HG03280 (cell line): ENCODE measurements at regions not wholly inside any gene's neighbourhood (a gene's known extent, or its start where the extent isn't known, plus 50 kb on each side); places are given as distances from the start of the nearest gene placed in this dataset.
"Not testable (repeated sequence)": the region's sequence is repeated elsewhere in the genome, so short reads cannot be mapped to it uniquely, and the experiment has no call there.

Source experiments
- ATAC-seq: cut with Tn5 transposase; IDR thresholded peaks from one replicate; pipeline ENCODE4 v1.9.1; 2021; ENCODE audit warnings: mild to moderate bottlenecking, moderate library complexity; ENCODE audit not compliant: unreplicated experiment

GRCh38 chr10:81534991-81535390 is 340.0 kb upstream of the NRG3 start:
- ATAC-seq, result no peak

GRCh38 chr10:81541517-81541916 is 333.5 kb upstream of the NRG3 start:
- ATAC-seq, result no peak

- no peak for ATAC-seq
Observed at GRCh38 chr10:81546243-81546642, 328.8 kb upstream of the NRG3 start.

- ATAC-seq, result no peak
Observed at GRCh38 chr10:81548160-81548559, 326.8 kb upstream of the NRG3 start.

- no peak for ATAC-seq
Observed at GRCh38 chr10:81564143-81564542, 310.9 kb upstream of the NRG3 start.

- no peak for ATAC-seq
Observed at GRCh38 chr10:81569488-81569887, 305.5 kb upstream of the NRG3 start.

GRCh38 chr10:81570349-81570748 is 304.6 kb upstream of the NRG3 start:
- no peak for ATAC-seq

GRCh38 chr10:81570878-81571794 is 303.9 kb upstream of the NRG3 start:
- ATAC-seq, result no peak

GRCh38 chr10:81575036-81575435 is 300.0 kb upstream of the NRG3 start:
- no peak for ATAC-seq

GRCh38 chr10:81576336-81576735 is 298.7 kb upstream of the NRG3 start:
- no peak for ATAC-seq

GRCh38 chr10:81594991-81595390 is 280.0 kb upstream of the NRG3 start:
- no peak for ATAC-seq

- no peak for ATAC-seq
Observed at GRCh38 chr10:81600185-81600584, 274.8 kb upstream of the NRG3 start.

- no peak for ATAC-seq
Observed at GRCh38 chr10:81603106-81603620, 271.8 kb upstream of the NRG3 start.

- not testable (repeated sequence) for ATAC-seq
Observed at GRCh38 chr10:81644485-81644884, 230.5 kb upstream of the NRG3 start.

GRCh38 chr10:81655986-81656385 is 219.0 kb upstream of the NRG3 start:
- ATAC-seq, result no peak

GRCh38 chr10:81662837-81663236 is 212.2 kb upstream of the NRG3 start:
- ATAC-seq, result no peak

- ATAC-seq, result not testable (repeated sequence)
Observed at GRCh38 chr10:81664800-81665199, 210.2 kb upstream of the NRG3 start.

GRCh38 chr10:81674941-81675340 is 200.1 kb upstream of the NRG3 start:
- ATAC-seq, result no peak

- no peak for ATAC-seq
Observed at GRCh38 chr10:81679291-81679690, 195.7 kb upstream of the NRG3 start.

GRCh38 chr10:81680359-81680758 is 194.6 kb upstream of the NRG3 start:
- no peak for ATAC-seq

GRCh38 chr10:81688459-81688858 is 186.5 kb upstream of the NRG3 start:
- no peak for ATAC-seq

GRCh38 chr10:81696609-81697388 is 178.2 kb upstream of the NRG3 start:
- ATAC-seq, result no peak
